Kidney glomerular epithelial cell (primary cell): ENCODE measurements at regions not wholly inside any gene's neighbourhood (a gene's known extent, or its start where the extent isn't known, plus 50 kb on each side); places are given as distances from the start of the nearest gene placed in this dataset.

Experiments
- DNase-seq: peaks from one replicate; lab custom pipeline; 2025; lab: John Stamatoyannopoulos, UW

DNA sequence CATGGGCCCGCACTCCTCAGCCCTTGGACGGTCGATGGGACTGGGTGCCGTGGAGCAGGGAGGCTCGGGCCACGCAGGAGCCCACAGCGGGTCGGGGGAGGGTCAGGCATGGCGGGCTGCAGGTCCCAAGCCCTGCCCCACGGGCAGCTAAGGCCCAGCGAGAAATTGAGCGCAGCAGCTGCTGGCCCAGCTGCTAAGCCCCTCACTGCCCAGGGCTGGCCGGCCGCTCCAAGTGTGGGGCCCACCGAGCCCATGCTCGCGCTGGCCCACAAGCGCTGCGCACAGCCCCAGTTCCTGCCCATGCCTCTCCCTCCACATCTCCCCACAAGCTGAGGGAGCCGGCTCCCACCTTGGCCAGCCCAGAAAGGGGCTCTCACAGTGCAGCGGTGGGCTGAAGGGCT is 259.4 kb downstream of the VGLL3 start:
- no peak for DNase-seq

- DNase-seq: no peak
Observed at GRCh38 chr3:86723433-86723832, 267.5 kb downstream of the VGLL3 start.

- DNase-seq: no peak
Observed at GRCh38 chr3:86711634-86712033, 279.3 kb downstream of the VGLL3 start.

- no peak for DNase-seq
Observed at GRCh38 chr3:86708893-86709292, 282.1 kb downstream of the VGLL3 start.

GRCh38 chr3:86702381-86702958 is 288.5 kb downstream of the VGLL3 start:
- DNase-seq: peak; percentile 18

GRCh38 chr3:86695752-86696151 is 295.2 kb downstream of the VGLL3 start:
- DNase-seq: no peak

DNA sequence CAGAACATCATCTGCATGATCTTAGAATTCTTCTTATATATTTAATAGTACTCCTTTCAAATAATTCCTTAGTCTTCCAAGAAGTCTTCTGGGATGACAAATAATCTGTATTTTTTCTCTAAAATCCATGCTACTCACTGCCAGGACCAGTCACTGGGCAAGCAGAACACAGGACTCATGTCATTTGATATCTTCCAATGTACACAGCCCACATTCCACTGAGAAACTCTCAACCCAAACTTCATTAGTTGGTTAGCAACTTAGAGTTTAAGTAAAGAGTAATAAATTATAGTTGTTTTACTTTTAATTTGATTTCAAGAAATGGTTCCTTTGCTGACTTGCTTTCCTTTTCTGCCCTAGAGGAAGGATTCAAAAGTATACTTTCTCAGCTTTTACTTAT is 317.0 kb downstream of the VGLL3 start:
- no peak for DNase-seq

DNA sequence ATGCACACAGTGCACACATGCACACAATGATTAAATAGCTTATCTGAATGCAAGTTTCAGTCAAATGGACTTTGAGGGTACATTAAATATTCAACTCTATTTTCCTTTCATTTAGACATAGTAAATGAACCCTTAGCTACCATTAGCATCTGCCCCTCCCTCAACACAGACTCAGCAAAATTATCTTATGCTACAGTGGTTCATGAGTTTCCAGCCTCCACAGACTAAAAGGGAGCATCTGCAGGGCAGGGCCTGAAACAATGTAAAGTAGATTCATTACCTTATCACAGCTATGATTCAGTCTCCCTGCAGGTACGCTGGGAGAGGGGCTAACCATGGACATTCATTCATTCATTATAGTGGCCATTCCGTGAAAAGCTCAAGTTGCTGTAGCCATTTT is 329.1 kb downstream of the VGLL3 start:
- no peak for DNase-seq

DNA sequence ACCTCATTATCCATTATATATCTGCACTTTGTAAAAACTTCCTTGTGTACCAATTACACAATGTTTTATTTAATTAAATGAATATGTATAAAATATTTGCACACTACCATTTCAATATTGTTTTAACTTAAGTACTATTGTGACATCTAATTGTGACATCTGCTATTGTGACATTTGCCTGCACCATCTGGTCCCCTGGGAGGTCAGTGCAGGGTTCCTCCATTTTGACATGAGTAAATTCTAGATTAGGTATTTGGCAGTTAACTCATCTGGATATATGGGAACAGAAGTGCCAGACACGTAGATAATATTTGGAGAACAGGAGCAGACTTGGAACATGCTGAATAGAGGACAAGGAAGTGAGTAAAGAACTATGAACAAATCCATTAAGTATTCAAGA is 332.1 kb downstream of the VGLL3 start:
- no peak for DNase-seq

GRCh38 chr3:86654806-86655460 is 336.0 kb downstream of the VGLL3 start:
- DNase-seq: no peak

DNA sequence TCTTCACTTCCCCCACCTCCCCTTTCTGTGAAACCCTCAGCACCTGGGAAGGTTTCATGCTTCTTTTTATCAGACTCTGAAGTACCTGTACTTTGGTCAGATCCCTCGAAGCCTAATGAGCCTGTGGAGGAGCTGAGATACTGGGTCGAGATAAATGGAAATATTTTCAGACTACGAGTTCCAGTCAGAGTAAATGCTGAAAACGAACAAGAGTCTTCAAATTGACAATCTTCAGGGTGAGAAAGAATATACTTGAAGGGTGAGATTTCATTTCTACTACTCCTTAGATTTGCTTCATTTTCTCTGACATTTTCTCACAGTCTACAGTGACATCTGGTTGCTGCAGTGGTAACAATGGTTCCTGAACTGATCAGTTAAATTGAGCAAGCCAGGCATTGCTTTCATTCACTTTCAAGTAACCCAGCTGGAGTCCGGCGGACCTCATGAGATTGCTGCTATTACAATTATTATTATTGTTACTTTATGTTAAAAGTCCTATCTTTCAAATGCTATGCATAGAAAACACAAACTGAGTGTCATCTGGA is 337.2 kb downstream of the VGLL3 start:
- DNase-seq: no peak

DNA sequence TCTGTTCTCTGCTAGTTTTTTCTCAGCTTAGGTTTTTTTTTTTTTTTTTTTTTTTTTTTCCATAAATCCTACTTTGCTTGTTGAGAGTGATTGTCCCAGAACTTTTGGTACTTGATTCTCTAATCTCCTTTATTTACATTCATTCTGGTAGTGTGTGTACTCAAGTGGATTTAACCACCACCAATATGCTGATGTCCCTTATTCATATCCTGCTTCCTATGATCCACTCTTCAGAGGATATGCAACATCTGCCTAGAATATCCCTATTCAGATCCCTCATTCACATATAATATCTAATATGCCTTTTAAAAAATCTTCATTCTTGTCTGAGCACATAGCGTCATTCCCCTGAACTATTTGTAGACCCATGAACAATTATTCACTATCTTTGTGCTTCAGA is 342.9 kb downstream of the VGLL3 start:
- no peak for DNase-seq

DNA sequence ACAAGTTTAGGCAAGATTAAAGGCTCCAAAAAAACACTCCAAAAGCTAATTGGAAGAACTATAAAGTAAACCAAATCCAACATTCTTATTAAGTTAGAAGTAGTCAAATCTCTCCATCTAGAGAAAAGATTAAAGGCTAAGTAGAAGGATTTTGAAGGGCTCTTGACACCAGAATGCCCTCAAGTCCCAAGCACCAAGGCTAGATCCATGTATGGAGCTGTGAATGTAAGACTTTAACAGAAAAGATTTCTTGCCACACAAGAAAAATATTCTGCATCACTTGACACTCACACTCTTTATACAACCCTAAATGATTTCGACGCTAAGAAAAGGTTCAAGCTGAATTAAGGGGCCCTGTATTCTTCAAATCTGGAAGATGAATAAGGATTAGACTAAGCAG is 345.2 kb downstream of the VGLL3 start:
- DNase-seq: no peak

DNA sequence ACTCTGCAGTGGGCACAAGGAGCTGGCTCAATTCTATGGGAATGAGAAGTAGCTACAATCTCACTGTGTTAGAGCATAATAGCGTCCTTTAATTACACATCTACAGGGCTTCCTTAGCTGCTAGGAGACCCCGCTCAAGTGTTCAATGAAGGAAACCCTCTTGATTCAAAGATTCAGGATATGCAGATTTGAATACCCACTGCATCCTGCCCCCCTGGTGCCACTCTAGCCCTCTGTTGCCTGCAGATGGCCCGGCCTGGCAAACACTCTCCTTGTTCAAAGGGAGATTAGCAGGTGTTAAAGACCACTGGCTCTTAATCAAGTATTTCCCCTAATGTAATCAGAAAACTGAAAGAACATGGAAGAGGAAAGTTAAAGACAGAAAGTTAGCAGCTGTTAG is 356.6 kb downstream of the VGLL3 start:
- DNase-seq: no peak

GRCh38 chr3:86629511-86629910 is 361.4 kb downstream of the VGLL3 start:
- DNase-seq: no peak

DNA sequence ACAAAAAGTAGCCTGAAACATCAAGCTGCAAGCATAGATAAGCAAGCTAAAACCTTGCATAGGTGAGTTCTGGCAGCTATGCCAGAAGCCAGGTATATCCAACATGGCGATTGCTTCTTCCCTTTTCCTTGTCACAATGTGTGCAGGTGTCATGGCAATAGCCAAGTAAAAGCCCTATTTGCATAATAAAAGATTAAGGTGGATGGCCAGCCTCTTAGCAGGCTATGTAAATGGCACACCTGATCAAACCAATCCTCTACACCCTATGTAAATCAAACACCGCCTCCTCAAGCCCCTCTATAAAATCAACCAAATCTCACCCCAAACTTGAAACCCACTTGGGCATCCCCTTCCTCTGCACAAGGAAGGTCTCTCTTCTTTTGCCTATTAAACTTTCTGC is 366.8 kb downstream of the VGLL3 start:
- no peak for DNase-seq

DNA sequence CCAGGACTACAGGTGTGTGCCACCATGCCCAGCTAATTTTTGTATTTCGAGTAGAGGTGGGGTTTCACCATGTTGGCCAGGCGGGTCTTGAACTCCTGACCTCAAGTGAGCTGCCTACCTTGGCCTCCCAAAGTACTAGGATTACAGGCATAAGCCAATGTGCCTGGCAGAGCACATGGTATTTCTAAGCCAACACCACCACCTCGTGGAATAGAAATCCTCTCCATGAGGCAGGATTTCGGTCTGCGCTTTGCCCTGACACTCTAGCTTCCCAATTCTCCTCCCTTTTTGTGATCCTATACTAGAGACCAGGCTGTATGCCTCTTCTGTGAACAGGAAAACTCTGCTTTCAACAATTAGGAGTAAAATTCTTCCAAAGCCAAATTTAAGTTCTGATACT is 372.2 kb downstream of the VGLL3 start:
- DNase-seq: no peak

DNA sequence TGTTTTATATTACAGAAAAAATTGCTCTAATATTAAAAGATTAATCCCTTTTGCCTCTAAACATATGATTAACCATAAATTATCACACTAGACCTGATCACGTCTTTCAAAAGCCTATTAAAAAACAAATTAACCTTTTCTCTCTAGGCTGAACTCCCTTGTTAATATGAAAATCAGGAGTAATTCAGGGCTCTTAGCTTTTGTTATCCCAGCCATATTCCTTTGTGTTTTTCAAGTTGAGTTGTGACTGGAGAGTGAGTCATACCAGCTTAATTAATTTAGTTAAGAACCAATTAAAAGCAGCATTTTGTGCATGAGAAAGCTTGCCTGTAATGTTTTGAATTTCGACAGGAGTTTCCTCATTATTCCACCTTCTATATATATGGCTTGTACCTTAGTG is 385.8 kb downstream of the VGLL3 start:
- no peak for DNase-seq

DNA sequence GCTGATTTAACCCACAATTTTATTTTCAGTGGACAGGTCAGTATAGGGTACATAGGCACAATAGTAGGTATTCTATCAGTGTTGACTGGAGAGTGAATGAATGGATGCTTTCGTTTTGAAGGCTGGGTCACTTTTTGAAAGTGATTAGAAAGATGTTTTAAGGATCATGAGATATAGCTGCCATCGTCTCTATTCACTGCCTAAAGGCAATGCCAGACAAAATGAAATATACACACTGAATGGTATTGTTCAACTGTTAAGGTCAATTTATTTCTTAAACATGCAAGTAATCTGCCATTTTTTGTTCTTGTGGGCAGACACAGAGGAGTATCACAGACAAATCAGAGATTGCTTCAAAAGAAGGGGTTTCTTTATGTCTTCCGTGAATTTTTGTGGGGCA is 395.3 kb downstream of the VGLL3 start:
- no peak for DNase-seq

DNA sequence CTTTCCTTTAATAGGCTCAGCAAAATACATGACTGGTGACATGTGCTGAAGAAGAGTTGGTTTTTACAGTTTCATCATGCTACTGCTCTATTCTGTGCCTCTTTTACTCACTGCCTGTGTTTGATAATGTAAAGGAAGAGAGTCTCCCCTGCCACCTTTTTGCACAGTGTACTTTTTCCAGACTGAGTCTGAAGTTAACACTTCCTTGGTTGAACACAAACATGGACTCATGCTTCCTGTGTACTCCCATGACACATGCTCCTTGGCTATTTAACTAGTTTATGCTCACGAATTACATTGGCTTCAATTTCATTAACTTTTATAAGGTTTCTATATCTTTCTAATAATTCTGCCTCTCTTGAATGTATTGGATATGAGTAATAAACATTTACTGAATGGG is 396.1 kb downstream of the VGLL3 start:
- DNase-seq: no peak

GRCh38 chr3:86578071-86578470 is 412.9 kb downstream of the VGLL3 start:
- DNase-seq: no peak

DNA sequence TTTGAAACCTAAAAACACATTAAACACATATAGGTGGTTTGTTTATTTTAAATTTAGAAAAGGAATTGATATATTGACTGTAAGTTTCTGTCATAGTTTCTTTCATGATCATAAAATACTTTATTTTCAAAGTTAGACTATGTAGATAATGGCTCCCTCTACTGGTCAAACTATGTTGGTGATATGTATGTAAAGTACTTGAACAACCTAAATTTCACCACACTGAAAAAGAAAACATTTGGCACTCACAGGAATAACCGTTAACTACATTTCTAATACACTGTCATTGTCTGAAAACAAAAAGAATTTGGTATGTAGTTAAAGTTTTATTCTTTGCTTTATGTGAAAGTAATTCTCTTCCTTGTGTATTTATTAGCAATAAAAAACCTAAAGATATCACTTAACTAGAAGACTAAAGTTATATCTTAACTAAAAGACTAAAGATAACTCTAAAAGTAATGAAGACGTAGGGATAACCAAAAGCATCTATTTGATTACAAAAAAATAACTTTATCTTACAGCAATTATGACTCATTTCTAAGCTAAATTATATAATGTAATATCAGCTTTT is 427.5 kb downstream of the VGLL3 start:
- DNase-seq: peak; percentile 39

GRCh38 chr3:86562090-86562489 is 428.9 kb downstream of the VGLL3 start:
- DNase-seq: no peak

DNA sequence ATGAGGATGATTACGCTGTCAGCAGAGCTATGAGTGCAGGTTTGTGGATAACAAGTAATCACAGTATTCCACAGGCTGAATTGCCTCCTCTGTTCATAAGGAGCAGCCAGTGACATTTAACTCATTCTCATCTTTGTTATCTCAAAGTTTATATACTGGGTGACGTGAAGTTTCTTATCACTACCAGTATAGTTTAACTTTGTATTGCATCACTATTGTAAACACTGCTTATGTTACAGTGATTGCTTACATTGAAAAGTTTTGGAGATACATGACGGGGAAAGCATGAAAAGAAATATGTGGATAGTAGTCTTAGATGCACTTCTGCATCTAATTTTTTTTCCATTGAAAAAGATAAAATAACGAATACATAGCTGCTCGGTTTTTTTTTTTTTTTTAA is 429.7 kb downstream of the VGLL3 start:
- no peak for DNase-seq
